ENCODE measurements at regions not wholly inside any gene's neighbourhood (a gene's known extent, or its start where the extent isn't known, plus 50 kb on each side); places are given as distances from the start of the nearest gene placed in this dataset.

- Histone ChIP-seq H2BK120ac (ENCODE audit: low read depth, low read length, poor library complexity, severe bottlenecking) (no peak overlapping the region), H3K9ac (ENCODE audit: extremely low read depth, insufficient read length, low read length) (no peak overlapping the region), H4K8ac (replicated peaks; ENCODE audit: insufficient read length, low read depth, low read length) (no peak overlapping the region), H4K5ac (ENCODE audit: insufficient read length, low read depth, low read length) (no peak overlapping the region), H4K91ac (ENCODE audit: insufficient read length, low read depth, low read length) (no peak overlapping the region), H2BK12ac (ENCODE audit: insufficient read length, low read depth, low read length) (no peak overlapping the region), H3K18ac (ENCODE audit: insufficient read length, low read depth, low read length) (no peak overlapping the region), H3K79me1 (ENCODE audit: insufficient read depth, low read depth, low read length, poor library complexity, severe bottlenecking) (no peaks in the 10 kb centered on the region), H3K4ac (ENCODE audit: low read depth, low read length) (no peak overlapping the region), H2BK15ac (ENCODE audit: low read depth, low read length) (no peak overlapping the region), H3K9me3 (ENCODE audit: control insufficient read depth, low read depth, low read length) (no peaks in the 10 kb centered on the region), H3K56ac (ENCODE audit: insufficient read length, low read depth, low read length) (no peak overlapping the region), H3K27me3 (ENCODE audit: insufficient read depth, low read length) (no peaks in the 10 kb centered on the region), H2AK5ac (ENCODE audit: insufficient read length, low read length) (no peak overlapping the region), H3K4me1 (ENCODE audit: insufficient read depth, low read length) (no peaks in the 10 kb centered on the region), H2BK20ac (ENCODE audit: low read depth, low read length, poor library complexity, severe bottlenecking) (no peak overlapping the region), H3K4me2 (ENCODE audit: insufficient read depth, insufficient read length, low read length) (no peak overlapping the region), H3K27ac (ENCODE audit: insufficient read length, low read depth, low read length) (no peak overlapping the region), H3K79me2 (ENCODE audit: insufficient read depth, low read length) (no peaks in the 10 kb centered on the region), H3T11ph (ENCODE audit: low read length) (no peak overlapping the region), H3K23me2 (ENCODE audit: insufficient read length, low read depth, low read length, poor library complexity, severe bottlenecking) (no peaks in the 10 kb centered on the region), H3K23ac (ENCODE audit: insufficient read length, low read depth, low read length) (no peak overlapping the region), H3K14ac (ENCODE audit: insufficient read depth, low read length) (no peak overlapping the region), H4K20me1 (ENCODE audit: control insufficient read depth, insufficient read depth, insufficient read length) (no peaks in the 10 kb centered on the region), H2BK5ac (ENCODE audit: insufficient read length, low read length) (no peak overlapping the region), H2AFZ (ENCODE audit: low read length) (no peak overlapping the region)
- H3K4me1 Mint-ChIP-seq = 0 out of 4 replicates have a peak, but pooled peaks cover 0 to 3% of the 10 kb centered on the region in 2 experiments
- no CpG with 5 or more reads among the region's 10 CpGs for WGBS (ENCODE audit: extremely low coverage, insufficient read length, low lambda C conversion rate)
- no peak overlapping the region for H3K4me3 Mint-ChIP-seq
- no peak for TF ChIP-seq CTCF (conservative IDR thresholded peaks at IDR 0.05)
- peaks cover 0 to 26% (median 23%) of the 10 kb centered on the region in 3 experiments; a peak in 5 of 7 replicates for H3K36me3 Mint-ChIP-seq (ENCODE audit: insufficient read depth in 1 of 3, low read depth in 3 of 3)
- peaks cover 10% of the 10 kb centered on the region for H3K27me3 Mint-ChIP-seq (ENCODE audit: low read depth)
- no peak for DNase-seq
- H3K9me3 Mint-ChIP-seq = peaks cover 21 to 27% of the 10 kb centered on the region in 2 experiments
- peak overlapping the region in 1 of 3 experiments; percentile 62; a peak in 1 of 7 replicates for H3K27ac Mint-ChIP-seq
These were observed 256.6 kb downstream of the C6orf118 start for GRCh38 chr6:165052561-165053480.

All from H9 (cell line).